Liver (tissue), 8 donors: ENCODE measurements at regions not wholly inside any gene's neighbourhood (a gene's known extent, or its start where the extent isn't known, plus 50 kb on each side); places are given as distances from the start of the nearest gene placed in this dataset.

Source experiments
- DNase-seq: peaks from one replicate; pipeline ENCODE4 v3.0.0-alpha.2; 2017; ENCODE audit warnings: low spot score
- H3K27ac ChIP-seq, 2 donors: one replicate each; pipeline ENCODE4 v1.7.0; 2013; ENCODE audit warnings: inconsistent platforms in 2 of 2, low read length in 2 of 2, control low read depth in 1 of 2, low read depth in 1 of 2, mild to moderate bottlenecking in 1 of 2
- H3K27me3 ChIP-seq, 4 donors: one replicate each; pipeline versions ENCODE4 v1.6.1 to v1.7.0; 2013; ENCODE audit warnings: low read length in 3 of 4, inconsistent platforms in 1 of 4, mild to moderate bottlenecking in 1 of 4, moderate library complexity in 1 of 4; ENCODE audit not compliant: control insufficient read depth in 4 of 4, insufficient read depth in 4 of 4
- H3K36me3 ChIP-seq, 4 donors: one replicate each; pipeline versions ENCODE4 v1.6.1 to v1.7.0; 2013; ENCODE audit warnings: low read length in 3 of 4, mild to moderate bottlenecking in 3 of 4, low read depth in 1 of 4, moderate library complexity in 1 of 4; ENCODE audit not compliant: control insufficient read depth in 4 of 4, insufficient read depth in 3 of 4
- H3K4me1 ChIP-seq, 4 donors: one replicate each; pipeline versions ENCODE4 v1.6.1 to v1.7.0; 2013; ENCODE audit warnings: low read length in 3 of 4, mild to moderate bottlenecking in 3 of 4, moderate library complexity in 1 of 4; ENCODE audit not compliant: control insufficient read depth in 4 of 4, insufficient read depth in 4 of 4
- H3K4me3 ChIP-seq, 3 donors: one replicate each; pipeline versions ENCODE4 v1.6.1 to v1.7.0; 2013; ENCODE audit warnings: low read length in 3 of 3, control low read depth in 1 of 3, low read depth in 1 of 3, mild to moderate bottlenecking in 1 of 3
- H3K9ac ChIP-seq, 2 donors: one replicate each; pipeline ENCODE4 v1.7.0; 2013; ENCODE audit warnings: low read length in 2 of 2, mild to moderate bottlenecking in 2 of 2, moderate library complexity in 2 of 2, control low read depth in 1 of 2, low read depth in 1 of 2
- H3K9me3 ChIP-seq, 4 donors: one replicate each; pipeline versions ENCODE4 v1.6.1 to v1.7.0; 2013; ENCODE audit warnings: low read length in 3 of 4; ENCODE audit not compliant: control insufficient read depth in 4 of 4
- CTCF ChIP-seq: fragments of 150-350 bp; IDR thresholded peaks from 2 replicates; pipeline ENCODE4 v1.5.1; 2017; ENCODE audit warnings: improper control_type of control experiment, low read depth, low read length; ENCODE audit not compliant: missing input control
- EGR1 ChIP-seq, 2 donors: IDR thresholded peaks; 2 replicates each; pipeline ENCODE4 v1.6.1; 2016 to 2018; ENCODE audit warnings: antibody characterized with exemption in 2 of 2, low read depth in 2 of 2
- FOXA1 ChIP-seq: IDR thresholded peaks from 2 replicates; pipeline ENCODE4 v1.6.1; 2016; ENCODE audit warnings: antibody characterized with exemption
- FOXA2 ChIP-seq: IDR thresholded peaks from 2 replicates; pipeline ENCODE4 v1.6.1; 2016; ENCODE audit warnings: antibody characterized with exemption
- GABPA ChIP-seq, 2 donors: IDR thresholded peaks in 1 of 2; conservative IDR thresholded peaks in 1 of 2; 2 replicates each; pipeline ENCODE4 v1.6.1; 2016; ENCODE audit warnings: antibody characterized with exemption in 2 of 2, mild to moderate bottlenecking in 1 of 2, moderate library complexity in 1 of 2
- HNF4A ChIP-seq, 2 donors: conservative IDR thresholded peaks; 2 replicates each; pipeline ENCODE4 v1.6.1; 2016; ENCODE audit warnings: antibody characterized with exemption in 2 of 2, mild to moderate bottlenecking in 2 of 2
- HNF4G ChIP-seq: IDR thresholded peaks from 2 replicates; pipeline ENCODE4 v1.6.1; 2016; ENCODE audit warnings: antibody characterized with exemption
- JUND ChIP-seq, 2 donors: IDR thresholded peaks; 2 replicates each; pipeline ENCODE4 v1.6.1; 2016; ENCODE audit warnings: antibody characterized with exemption in 2 of 2
- NR2F2 ChIP-seq: IDR thresholded peaks from 2 replicates; pipeline ENCODE4 v1.6.1; 2016; ENCODE audit warnings: antibody characterized with exemption
- RAD21 ChIP-seq, 2 donors: IDR thresholded peaks; 2 replicates each; pipeline ENCODE4 v1.6.1; 2016; ENCODE audit warnings: antibody characterized with exemption in 2 of 2, mild to moderate bottlenecking in 2 of 2
- REST ChIP-seq: IDR thresholded peaks from 2 replicates; pipeline ENCODE4 v1.6.1; 2016; ENCODE audit warnings: antibody characterized with exemption, mild to moderate bottlenecking
- RXRA ChIP-seq, 2 donors: IDR thresholded peaks; 2 replicates each; pipeline ENCODE4 v1.6.1; 2017 to 2018; ENCODE audit warnings: antibody characterized with exemption in 2 of 2, mild to moderate bottlenecking in 1 of 2
- SP1 ChIP-seq: IDR thresholded peaks from 2 replicates; pipeline ENCODE4 v1.6.1; 2018; ENCODE audit warnings: antibody characterized with exemption, mild to moderate bottlenecking
- TAF1 ChIP-seq: conservative IDR thresholded peaks from 2 replicates; pipeline ENCODE4 v1.6.1; 2016; ENCODE audit warnings: antibody characterized with exemption, mild to moderate bottlenecking
- YY1 ChIP-seq: IDR thresholded peaks from 2 replicates; pipeline ENCODE4 v1.6.1; 2016; ENCODE audit warnings: antibody characterized with exemption, mild to moderate bottlenecking
- WGBS: extraction: QIAGEN DNeasy Blood & Tissue Kit; methylation state at CpG from one replicate; pipeline ENCODE4 v1.1.7; 2013; 5-methylcytosine and 5-hydroxymethylcytosine counted together
- TF ChIP-seq, protein P1 (sequence below): IDR thresholded peaks from 2 replicates; pipeline ENCODE4 v1.6.1; 2016; ENCODE audit warnings: antibody characterized with exemption
- TF ChIP-seq, protein P2 (sequence below): IDR thresholded peaks from 2 replicates; pipeline ENCODE4 v1.6.1; 2016; ENCODE audit warnings: antibody characterized with exemption
- TF ChIP-seq, protein P3 (sequence below): IDR thresholded peaks from 2 replicates; pipeline ENCODE4 v1.6.1; 2016; ENCODE audit warnings: antibody characterized with exemption
- donor health status: healthy.
- donor health status: healthy.
- donor health status: healthy.
- donor health status: healthy.
- donor health status: healthy.

GRCh38 chr2:83665894-83666293, 793.2 kb downstream of the SUCLG1 start (continued):
- TF ChIP-seq REST (no peak), RAD21 (IDR thresholded peaks at IDR 0.05) (no peak), FOXA2 (no peak), GABPA (IDR thresholded peaks at IDR 0.05 in 1 of 2, conservative IDR thresholded peaks at IDR 0.05 in 1 of 2) (no peak)
- TF ChIP-seq, protein P1, sequence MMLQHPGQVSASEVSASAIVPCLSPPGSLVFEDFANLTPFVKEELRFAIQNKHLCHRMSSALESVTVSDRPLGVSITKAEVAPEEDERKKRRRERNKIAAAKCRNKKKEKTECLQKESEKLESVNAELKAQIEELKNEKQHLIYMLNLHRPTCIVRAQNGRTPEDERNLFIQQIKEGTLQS = no peak

- Histone ChIP-seq H3K9me3 (peaks cover 0 to 5% (median 0%) of the 10 kb centered on the region in 4 donors), H3K36me3 (no peaks in the 10 kb centered on the region)
- no peak for TF ChIP-seq RAD21 (IDR thresholded peaks at IDR 0.05)
- TF ChIP-seq, protein P1 = no peak
- TF ChIP-seq TAF1 = no peak
- no peak for TF ChIP-seq GABPA (IDR thresholded peaks at IDR 0.05 in 1 of 2, conservative IDR thresholded peaks at IDR 0.05 in 1 of 2)
- TF ChIP-seq JUND (IDR thresholded peaks at IDR 0.05) = no peak
- no peak for TF ChIP-seq REST
- no peak for TF ChIP-seq NR2F2
- TF ChIP-seq YY1 = no peak
- TF ChIP-seq, protein P2, sequence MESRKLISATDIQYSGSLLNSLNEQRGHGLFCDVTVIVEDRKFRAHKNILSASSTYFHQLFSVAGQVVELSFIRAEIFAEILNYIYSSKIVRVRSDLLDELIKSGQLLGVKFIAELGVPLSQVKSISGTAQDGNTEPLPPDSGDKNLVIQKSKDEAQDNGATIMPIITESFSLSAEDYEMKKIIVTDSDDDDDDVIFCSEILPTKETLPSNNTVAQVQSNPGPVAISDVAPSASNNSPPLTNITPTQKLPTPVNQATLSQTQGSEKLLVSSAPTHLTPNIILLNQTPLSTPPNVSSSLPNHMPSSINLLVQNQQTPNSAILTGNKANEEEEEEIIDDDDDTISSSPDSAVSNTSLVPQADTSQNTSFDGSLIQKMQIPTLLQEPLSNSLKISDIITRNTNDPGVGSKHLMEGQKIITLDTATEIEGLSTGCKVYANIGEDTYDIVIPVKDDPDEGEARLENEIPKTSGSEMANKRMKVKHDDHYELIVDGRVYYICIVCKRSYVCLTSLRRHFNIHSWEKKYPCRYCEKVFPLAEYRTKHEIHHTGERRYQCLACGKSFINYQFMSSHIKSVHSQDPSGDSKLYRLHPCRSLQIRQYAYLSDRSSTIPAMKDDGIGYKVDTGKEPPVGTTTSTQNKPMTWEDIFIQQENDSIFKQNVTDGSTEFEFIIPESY = no peak
- no peak for TF ChIP-seq EGR1 (IDR thresholded peaks at IDR 0.05; ENCODE audit: low read depth in 2 of 2)
- TF ChIP-seq HNF4G = no peak
- TF ChIP-seq RXRA (IDR thresholded peaks at IDR 0.05) = no peak
- TF ChIP-seq SP1 = no peak
- no peak for TF ChIP-seq FOXA2
- TF ChIP-seq, protein P3, sequence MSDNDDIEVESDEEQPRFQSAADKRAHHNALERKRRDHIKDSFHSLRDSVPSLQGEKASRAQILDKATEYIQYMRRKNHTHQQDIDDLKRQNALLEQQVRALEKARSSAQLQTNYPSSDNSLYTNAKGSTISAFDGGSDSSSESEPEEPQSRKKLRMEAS = no peak
- no peak for TF ChIP-seq HNF4A (conservative IDR thresholded peaks at IDR 0.05)
- no peak for TF ChIP-seq CTCF
- TF ChIP-seq FOXA1 = no peak
Observed at GRCh38 chr2:83665154-83665553, 793.9 kb downstream of the SUCLG1 start.

More at GRCh38 chr2:83665154-83665553, 793.9 kb downstream of the SUCLG1 start:
- DNase-seq = no peak
- Histone ChIP-seq H3K27ac (no peak overlapping the region), H3K4me3 (no peak overlapping the region), H3K4me1 (no peaks in the 10 kb centered on the region), H3K9ac (no peak overlapping the region), H3K27me3 (no peaks in the 10 kb centered on the region)
- 100% methylated on average over 1 of the region's 1 CpG for WGBS
